HG02981 (cell line): ENCODE measurements at regions not wholly inside any gene's neighbourhood (a gene's known extent, or its start where the extent isn't known, plus 50 kb on each side); places are given as distances from the start of the nearest gene placed in this dataset.
"Not testable (repeated sequence)": the region's sequence is repeated elsewhere in the genome, so short reads cannot be mapped to it uniquely, and the experiment has no call there.

Source experiments
- ATAC-seq: cut with Tn5 transposase; IDR thresholded peaks from one replicate; pipeline ENCODE4 v1.9.1; 2021; ENCODE audit warnings: mild to moderate bottlenecking, moderate library complexity; ENCODE audit not compliant: unreplicated experiment

GRCh38 chr5:96321345-96321744 lies 111.7 kb downstream of the PCSK1 start:
- no peak for ATAC-seq

- ATAC-seq = no peak
Measured at GRCh38 chr5:96320797-96321196, 112.3 kb downstream of the PCSK1 start.

- not testable (repeated sequence) for ATAC-seq
Measured at GRCh38 chr5:96319981-96320739, 112.9 kb downstream of the PCSK1 start.

GRCh38 chr5:96318569-96319110 lies 114.4 kb downstream of the PCSK1 start:
- ATAC-seq = no peak

- no peak for ATAC-seq
Measured at GRCh38 chr5:96317945-96318344, 115.1 kb downstream of the PCSK1 start.

GRCh38 chr5:96316487-96316886 lies 116.6 kb downstream of the PCSK1 start:
- no peak for ATAC-seq

GRCh38 chr5:96316017-96316416 lies 117.0 kb downstream of the PCSK1 start:
- peak; percentile 15 for ATAC-seq

GRCh38 chr5:96315431-96315830 lies 117.6 kb downstream of the PCSK1 start:
- ATAC-seq = peak; percentile 54

- no peak for ATAC-seq
Measured at GRCh38 chr5:96312383-96312782, 120.7 kb downstream of the PCSK1 start.

GRCh38 chr5:96307047-96307446 lies 126.0 kb downstream of the PCSK1 start:
- not testable (repeated sequence) for ATAC-seq

GRCh38 chr5:96302174-96302738 lies 130.8 kb downstream of the PCSK1 start:
- no peak for ATAC-seq

- no peak for ATAC-seq
Measured at GRCh38 chr5:96300976-96301375, 132.1 kb downstream of the PCSK1 start.

- ATAC-seq = no peak
Measured at GRCh38 chr5:96297867-96298266, 135.2 kb downstream of the PCSK1 start.

GRCh38 chr5:96297290-96297689 lies 135.8 kb downstream of the PCSK1 start:
- ATAC-seq = no peak

- ATAC-seq = no peak
Measured at GRCh38 chr5:96294884-96295202, 138.2 kb downstream of the PCSK1 start.

GRCh38 chr5:96293966-96294883 lies 138.8 kb downstream of the PCSK1 start:
- ATAC-seq = no peak

- no peak for ATAC-seq
Measured at GRCh38 chr5:96292582-96293247, 140.3 kb downstream of the PCSK1 start.

GRCh38 chr5:96289287-96289686 lies 143.8 kb downstream of the PCSK1 start:
- not testable (repeated sequence) for ATAC-seq

- ATAC-seq = no peak
Measured at GRCh38 chr5:96288845-96289185, 144.2 kb downstream of the PCSK1 start.

GRCh38 chr5:96288166-96288844 lies 144.7 kb downstream of the PCSK1 start:
- no peak for ATAC-seq
